IMR-90 (cell line): ENCODE measurements at regions not wholly inside any gene's neighbourhood (a gene's known extent, or its start where the extent isn't known, plus 50 kb on each side); places are given as distances from the start of the nearest gene placed in this dataset.

ENCODE experiments used
- ATAC-seq: fragments of 200-7000 bp; cut with Tn5 transposase; 2 replicates; pipeline ENCODE4 v1.9.1; 2020; ENCODE audit warnings: low read depth, mild to moderate bottlenecking, moderate library complexity
- BruUV-seq: library from RNA; stranded (reverse); fragments of 400-500 nt; replicated peaks from 2 replicates; lab custom pipeline; 2021; lab: Mats Ljungman, UMichigan
- CTCF ChIA-PET: fragments of 300-600 bp; formaldehyde crosslinking; extraction: SDS; loops from one replicate; lab custom pipeline; 2021; ENCODE audit warnings: antibody characterized with exemption; lab: Yijun Ruan, JAX
- POLR2A ChIA-PET: fragments of 300-600 bp; sonication (Branson Sonifier 250); formaldehyde crosslinking; loops from one replicate; lab custom pipeline; 2022; ENCODE audit warnings: antibody characterized with exemption; ENCODE audit not compliant: unreplicated experiment; lab: Charles Lee
- DNase-seq: peaks from one replicate; pipeline ENCODE4 v3.0.0; 2013
- H2AFZ ChIP-seq: replicated peaks from 2 replicates; pipeline ENCODE3; 2013; ENCODE audit warnings: low read length, mild to moderate bottlenecking; ENCODE audit not compliant: poor library complexity
- H2AK5ac ChIP-seq: 2 replicates; pipeline ENCODE4 v1.6.1; 2013; ENCODE audit warnings: low read depth, low read length, inconsistent platforms
- H2AK9ac ChIP-seq: replicated peaks from 2 replicates; pipeline ENCODE3; 2013; ENCODE audit warnings: mild to moderate bottlenecking, low read depth, low read length, moderate library complexity; ENCODE audit not compliant: poor library complexity
- H2BK120ac ChIP-seq: 2 replicates; pipeline ENCODE4 v1.6.1; 2013; ENCODE audit warnings: low read depth, low read length, inconsistent platforms
- H2BK15ac ChIP-seq: 3 replicates; pipeline ENCODE4 v1.6.1; 2013; ENCODE audit warnings: low read depth, low read length, inconsistent platforms
- H2BK20ac ChIP-seq: 2 replicates; pipeline ENCODE4 v1.6.1; 2013; ENCODE audit warnings: low read depth, mild to moderate bottlenecking, inconsistent platforms, low read length, moderate library complexity
- H2BK5ac ChIP-seq: 2 replicates; pipeline ENCODE4 v1.6.1; 2013; ENCODE audit warnings: mild to moderate bottlenecking, low read depth, low read length, inconsistent platforms; ENCODE audit not compliant: poor library complexity, severe bottlenecking
- H3K14ac ChIP-seq: replicated peaks from 2 replicates; pipeline ENCODE4 v1.6.1; 2013; ENCODE audit warnings: low read depth, low read length, inconsistent platforms
- H3K18ac ChIP-seq: 2 replicates; pipeline ENCODE4 v1.6.1; 2013; ENCODE audit warnings: low read depth, low read length, control low read depth
- H3K23ac ChIP-seq: 2 replicates; pipeline ENCODE4 v1.6.1; 2013; ENCODE audit warnings: low read depth, low read length, inconsistent platforms
- H3K27ac ChIP-seq: 2 replicates; pipeline ENCODE4 v1.5.1; 2013; ENCODE audit warnings: mild to moderate bottlenecking, control low read depth, low read length; ENCODE audit not compliant: insufficient read depth
- H3K27me3 ChIP-seq: 2 replicates; pipeline ENCODE4 v1.6.1; 2013; ENCODE audit warnings: low read length; ENCODE audit not compliant: control insufficient read depth, insufficient read depth
- H3K36me3 ChIP-seq: 2 replicates; pipeline ENCODE4 v1.6.1; 2013; ENCODE audit warnings: low read length, mixed read lengths; ENCODE audit not compliant: control insufficient read depth, insufficient read depth
- H3K4ac ChIP-seq: 2 replicates; pipeline ENCODE4 v1.6.1; 2013; ENCODE audit warnings: low read depth, low read length, inconsistent platforms
- H3K4me1 ChIP-seq: 2 replicates; pipeline ENCODE4 v1.6.1; 2013; ENCODE audit warnings: low read length, mixed read lengths; ENCODE audit not compliant: control insufficient read depth, insufficient read depth
- H3K4me2 ChIP-seq: 2 replicates; pipeline ENCODE4 v1.6.1; 2013; ENCODE audit warnings: low read depth, mild to moderate bottlenecking, control low read depth, low read length, moderate library complexity
- H3K4me3 ChIP-seq: 2 replicates; pipeline ENCODE4 v1.5.1; 2013; ENCODE audit warnings: low read depth, mild to moderate bottlenecking, control low read depth, low read length, moderate library complexity; ENCODE audit not compliant: insufficient read depth
- H3K56ac ChIP-seq: 2 replicates; pipeline ENCODE4 v1.6.1; 2013; ENCODE audit warnings: low read length, inconsistent platforms; ENCODE audit not compliant: insufficient read depth; ENCODE audit errors: extremely low read depth
- H3K79me1 ChIP-seq, 2 experiments: 2 replicates each; pipeline ENCODE4 v1.6.1; 2013; ENCODE audit warnings: low read length in 2 of 2, inconsistent platforms in 1 of 2, low read depth in 1 of 2
- H3K9ac ChIP-seq: 2 replicates; pipeline ENCODE4 v1.6.1; 2013; ENCODE audit warnings: low read depth, low read length, control low read depth
- H3K9me1 ChIP-seq: 2 replicates; pipeline ENCODE4 v1.6.1; 2013; ENCODE audit warnings: low read length, inconsistent platforms; ENCODE audit not compliant: insufficient read depth
- H3K9me3 ChIP-seq: 2 replicates; pipeline ENCODE4 v1.6.1; 2013; ENCODE audit warnings: low read length; ENCODE audit not compliant: control insufficient read depth, insufficient read depth
- H4K20me1 ChIP-seq: 2 replicates; pipeline ENCODE4 v1.6.1; 2013; ENCODE audit warnings: low read length, inconsistent platforms; ENCODE audit not compliant: insufficient read depth
- H4K5ac ChIP-seq: 2 replicates; pipeline ENCODE4 v1.6.1; 2013; ENCODE audit warnings: mild to moderate bottlenecking, low read depth, low read length, control low read depth
- H4K8ac ChIP-seq, 2 experiments: 2 replicates each; pipeline ENCODE4 v1.6.1; 2013; ENCODE audit warnings: low read depth in 2 of 2, low read length in 2 of 2, control low read depth in 1 of 2, inconsistent platforms in 1 of 2
- H4K91ac ChIP-seq: 2 replicates; pipeline ENCODE4 v1.6.1; 2013; ENCODE audit warnings: low read depth, low read length, inconsistent platforms; ENCODE audit not compliant: insufficient read depth
- CTCF ChIP-seq: conservative IDR thresholded peaks from 2 replicates; pipeline ENCODE4 v1.5.1; 2012; ENCODE audit warnings: mild to moderate bottlenecking, low read depth, low read length, improper control_type of control experiment
- MAZ ChIP-seq: IDR thresholded peaks from 2 replicates; pipeline ENCODE4 v1.6.1; 2012; ENCODE audit warnings: low read depth, mild to moderate bottlenecking, low read length, improper control_type of control experiment, moderate library complexity, borderline replicate concordance
- WGBS, 2 experiments: methylation state at CpG; one replicate each; pipeline versions ENCODE4 v1.1.5 to v1.1.7; 2013; ENCODE audit warnings: missing lambda C conversion rate in 2 of 2; ENCODE audit not compliant: insufficient read length in 1 of 2; ENCODE audit errors: extremely low coverage in 2 of 2; 5-methylcytosine and 5-hydroxymethylcytosine counted together
- dilution Hi-C: fragments of 300-500 bp; cut with HindIII; formaldehyde crosslinking; loops from one replicate; pipeline ENCODE4 v1.14.3; 2018; ENCODE audit warnings: low sequenced_read_pairs; ENCODE audit not compliant: unreplicated experiment
- in situ Hi-C: fragments of 300-500 bp; cut with MboI; formaldehyde crosslinking; loops from 3 replicates; pipeline ENCODE4 v1.14.3; 2019; ENCODE audit warnings: low sequenced_read_pairs, inconsistent platforms, mixed read lengths
- intact Hi-C: fragments of 100-400 bp; cut with micrococcal nuclease; formaldehyde crosslinking; loops from 2 replicates; pipeline ENCODE4 v1.10.0; 2022

DNA sequence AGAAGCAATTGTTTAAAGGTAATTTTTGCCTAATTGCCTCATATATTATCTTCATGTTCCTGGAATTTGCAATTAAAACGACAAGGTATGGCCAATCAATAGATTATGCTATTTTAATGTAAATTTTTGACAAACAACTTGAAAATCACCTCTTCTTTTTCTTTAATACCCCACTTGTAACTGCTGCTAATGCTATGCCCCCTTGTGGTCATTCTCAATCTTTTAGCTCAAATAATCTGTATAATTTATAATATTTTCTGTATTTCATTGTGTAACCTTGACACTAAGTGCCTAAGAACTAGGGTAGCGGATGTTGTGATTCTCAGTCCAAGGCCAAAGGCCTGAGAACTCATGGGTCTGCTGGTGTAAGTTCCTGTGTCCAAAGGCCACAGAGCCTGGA, 831.7 kb upstream of the POU3F4 start:
- no peaks in the 10 kb centered on the region for H3K9me1 ChIP-seq
- H3K4me1 ChIP-seq = no peaks in the 10 kb centered on the region
- intact Hi-C loops = no loop called here
- no peak overlapping the region for H3K23ac ChIP-seq
- BruUV-seq = no TSS peak
- no peak overlapping the region for H3K4me3 ChIP-seq
- no peak overlapping the region for H2BK5ac ChIP-seq
- ATAC-seq = no peak
- H2BK120ac ChIP-seq = no peak overlapping the region
- H3K56ac ChIP-seq = no peak overlapping the region
- H2BK20ac ChIP-seq = no peak overlapping the region
- ChIA-PET CTCF (interaction anchor here (0.6 to 1.4 kb wide), 2 partner anchors 15 to 72 kb away, joined by 3 read pairs; no protein-coding TSS in a partner anchor), POLR2A (no interaction called here)
- DNase-seq = no peak
- no peak overlapping the region for H4K5ac ChIP-seq
- no peak overlapping the region for H3K27ac ChIP-seq
- H2AK5ac ChIP-seq = no peak overlapping the region
- TF ChIP-seq MAZ (no peak), CTCF (peak; percentile 27; the same call in 1 of the 2 replicates)
- no peak overlapping the region for H4K91ac ChIP-seq
- in situ Hi-C loops = no loop called here
- no peak overlapping the region for H3K18ac ChIP-seq
- no peaks in the 10 kb centered on the region for H4K20me1 ChIP-seq
- H2AK9ac ChIP-seq = no peak overlapping the region
- H4K8ac ChIP-seq = no peak overlapping the region
- H3K27me3 ChIP-seq = no peaks in the 10 kb centered on the region
- H2BK15ac ChIP-seq = no peak overlapping the region
- no peaks in the 10 kb centered on the region for H3K36me3 ChIP-seq
- dilution Hi-C loops = no loop called here
- H3K4me2 ChIP-seq = no peak overlapping the region
- H2AFZ ChIP-seq = no peak overlapping the region
- H3K4ac ChIP-seq = no peak overlapping the region
- no peaks in the 10 kb centered on the region for H3K9me3 ChIP-seq
- no CpG with 5 or more reads among the region's 2 CpGs for WGBS, 2 experiments
- H3K9ac ChIP-seq = no peak overlapping the region
- H3K14ac ChIP-seq = no peak overlapping the region
- no peaks in the 10 kb centered on the region for H3K79me1 ChIP-seq
